Sigmoid colon (tissue), 6 donors: ENCODE measurements at regions not wholly inside any gene's neighbourhood (a gene's known extent, or its start where the extent isn't known, plus 50 kb on each side); places are given as distances from the start of the nearest gene placed in this dataset.

Experiments used
- DNase-seq: peaks from one replicate; pipeline ENCODE4 v3.0.0-alpha.2; 2019
- H3K27ac ChIP-seq, 4 donors: fragments of 200-600 bp; sonication (generic); one replicate each; pipeline ENCODE4 v1.5.1; 2016 to 2019; ENCODE audit warnings: mild to moderate bottlenecking in 1 of 4
- H3K27me3 ChIP-seq, 3 donors: fragments of 200-600 bp; sonication (generic); one replicate each; pipeline ENCODE4 v1.5.1; 2019; ENCODE audit warnings: mild to moderate bottlenecking in 1 of 3
- H3K36me3 ChIP-seq, 4 donors: fragments of 200-600 bp; sonication (generic); one replicate each; pipeline ENCODE4 v1.5.1; 2016 to 2019
- H3K4me1 ChIP-seq, 4 donors: fragments of 200-600 bp; sonication (generic); one replicate each; pipeline ENCODE4 v1.5.1; 2017 to 2019
- H3K4me3 ChIP-seq, 4 donors: fragments of 200-600 bp; sonication (generic); one replicate each; pipeline ENCODE4 v1.5.1; 2017 to 2019; ENCODE audit warnings: mild to moderate bottlenecking in 2 of 4, moderate library complexity in 1 of 4
- H3K9me3 ChIP-seq, 4 donors: fragments of 200-600 bp in 3 of 4; sonication (generic) in 3 of 4; one replicate each; pipeline versions ENCODE4 v1.5.1 to v1.6.1; 2013 to 2019
- EP300 ChIP-seq, 4 donors: sonication (generic); formaldehyde crosslinking; IDR thresholded peaks; one replicate each; pipeline ENCODE4 v1.6.1; 2017; ENCODE audit warnings: antibody characterized with exemption in 4 of 4
- POLR2A ChIP-seq, 2 donors: fragments of 450-650 bp; IDR thresholded peaks; one replicate each; pipeline ENCODE4 v1.6.1; 2016; ENCODE audit warnings: antibody characterized with exemption in 2 of 2, mild to moderate bottlenecking in 2 of 2, moderate library complexity in 2 of 2
- POLR2AphosphoS5 ChIP-seq, 4 donors: sonication (generic); formaldehyde crosslinking; IDR thresholded peaks; one replicate each; pipeline ENCODE4 v1.6.1; 2017; ENCODE audit warnings: antibody characterized with exemption in 4 of 4
- WGBS, 2 donors: extraction: QIAGEN DNeasy Blood & Tissue Kit; methylation state at CpG; one replicate each; pipeline ENCODE4 v1.1.7; 2013; 5-methylcytosine and 5-hydroxymethylcytosine counted together
- intact Hi-C: fragments of 100-400 bp; cut with DNase I; formaldehyde crosslinking; loops from one replicate; pipeline ENCODE4 v1.15.1; 2023
- TF ChIP-seq, protein P1 (sequence below), 4 experiments: fragments of 450-650 bp in 3 of 4; fragments of 200-600 bp in 1 of 4; IDR thresholded peaks; one replicate each; pipeline ENCODE4 v1.5.1; 2016 to 2019; ENCODE audit warnings: antibody characterized with exemption in 4 of 4, mild to moderate bottlenecking in 3 of 4, moderate library complexity in 2 of 4
- donor health status: healthy with polysubstance abuse.
- donor health status: healthy.

DNA sequence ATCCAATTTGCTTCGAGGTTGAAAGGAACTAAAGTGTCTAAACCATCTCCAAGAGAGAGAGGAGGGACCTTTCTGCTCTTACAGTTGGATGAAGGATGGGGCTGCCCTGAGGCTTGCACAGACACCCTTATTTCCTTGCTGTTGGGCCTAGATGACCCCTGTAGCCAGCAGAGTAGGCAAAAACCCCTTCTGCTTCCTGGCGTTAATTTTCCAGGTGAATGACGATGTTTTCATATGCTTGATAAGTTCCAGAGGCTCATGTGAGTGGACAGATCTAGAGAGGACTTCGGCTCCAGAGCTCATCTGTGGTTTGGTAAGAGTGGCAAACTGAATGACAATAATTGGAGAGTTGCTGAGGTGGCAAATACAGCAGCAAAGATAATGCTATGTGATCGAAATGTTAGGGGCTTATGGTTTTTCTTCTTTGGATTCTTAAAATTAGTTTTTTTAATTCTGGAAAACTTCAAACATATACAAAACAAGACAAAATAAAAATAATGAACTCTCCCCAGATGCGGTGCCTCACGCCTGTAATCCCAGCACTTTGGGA lies 98.6 kb upstream of the MAP4K3 start:
- Histone ChIP-seq H3K4me1 (no peaks in the 10 kb centered on the region), H3K27ac (no peak overlapping the region), H3K27me3 (no peaks in the 10 kb centered on the region), H3K36me3 (no peaks in the 10 kb centered on the region), H3K9me3 (no peaks in the 10 kb centered on the region), H3K4me3 (no peak overlapping the region)
- TF ChIP-seq POLR2AphosphoS5 (IDR thresholded peaks at IDR 0.05) (no peak), EP300 (IDR thresholded peaks at IDR 0.05) (no peak), POLR2A (IDR thresholded peaks at IDR 0.05) (no peak)
- TF ChIP-seq, protein P1, sequence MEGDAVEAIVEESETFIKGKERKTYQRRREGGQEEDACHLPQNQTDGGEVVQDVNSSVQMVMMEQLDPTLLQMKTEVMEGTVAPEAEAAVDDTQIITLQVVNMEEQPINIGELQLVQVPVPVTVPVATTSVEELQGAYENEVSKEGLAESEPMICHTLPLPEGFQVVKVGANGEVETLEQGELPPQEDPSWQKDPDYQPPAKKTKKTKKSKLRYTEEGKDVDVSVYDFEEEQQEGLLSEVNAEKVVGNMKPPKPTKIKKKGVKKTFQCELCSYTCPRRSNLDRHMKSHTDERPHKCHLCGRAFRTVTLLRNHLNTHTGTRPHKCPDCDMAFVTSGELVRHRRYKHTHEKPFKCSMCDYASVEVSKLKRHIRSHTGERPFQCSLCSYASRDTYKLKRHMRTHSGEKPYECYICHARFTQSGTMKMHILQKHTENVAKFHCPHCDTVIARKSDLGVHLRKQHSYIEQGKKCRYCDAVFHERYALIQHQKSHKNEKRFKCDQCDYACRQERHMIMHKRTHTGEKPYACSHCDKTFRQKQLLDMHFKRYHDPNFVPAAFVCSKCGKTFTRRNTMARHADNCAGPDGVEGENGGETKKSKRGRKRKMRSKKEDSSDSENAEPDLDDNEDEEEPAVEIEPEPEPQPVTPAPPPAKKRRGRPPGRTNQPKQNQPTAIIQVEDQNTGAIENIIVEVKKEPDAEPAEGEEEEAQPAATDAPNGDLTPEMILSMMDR (IDR thresholded peaks at IDR 0.05): no peak
- DNase-seq: no peak
- intact Hi-C loops: no loop called here
- 90 to 92% methylated on average over 7 of the region's 7 CpGs for WGBS, 2 donors

DNA sequence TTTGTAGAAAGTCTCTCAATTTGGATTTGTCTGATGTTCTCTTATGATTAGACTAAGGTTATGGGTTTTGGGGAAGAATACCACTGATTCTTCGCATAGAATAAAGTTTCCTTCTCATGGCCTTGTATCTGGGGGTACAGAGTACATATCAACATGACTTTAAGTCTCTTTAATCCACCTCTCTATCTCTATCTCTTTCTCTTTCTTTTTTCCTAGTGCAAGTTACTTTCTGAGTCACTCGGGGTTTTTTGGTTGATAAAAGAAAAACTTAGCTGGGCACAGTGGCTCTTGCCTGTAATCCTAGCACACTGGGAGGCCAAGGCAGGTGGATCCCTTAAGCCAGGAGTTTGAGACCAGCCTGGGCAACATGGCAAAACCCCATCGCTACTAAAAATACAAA lies 100.1 kb upstream of the MAP4K3 start:
- TF ChIP-seq POLR2A (IDR thresholded peaks at IDR 0.05) (no peak), POLR2AphosphoS5 (IDR thresholded peaks at IDR 0.05) (no peak), EP300 (IDR thresholded peaks at IDR 0.05) (no peak)
- TF ChIP-seq, protein P1 (IDR thresholded peaks at IDR 0.05): no peak
- DNase-seq: no peak
- no peak overlapping the region for H3K27ac ChIP-seq

DNA sequence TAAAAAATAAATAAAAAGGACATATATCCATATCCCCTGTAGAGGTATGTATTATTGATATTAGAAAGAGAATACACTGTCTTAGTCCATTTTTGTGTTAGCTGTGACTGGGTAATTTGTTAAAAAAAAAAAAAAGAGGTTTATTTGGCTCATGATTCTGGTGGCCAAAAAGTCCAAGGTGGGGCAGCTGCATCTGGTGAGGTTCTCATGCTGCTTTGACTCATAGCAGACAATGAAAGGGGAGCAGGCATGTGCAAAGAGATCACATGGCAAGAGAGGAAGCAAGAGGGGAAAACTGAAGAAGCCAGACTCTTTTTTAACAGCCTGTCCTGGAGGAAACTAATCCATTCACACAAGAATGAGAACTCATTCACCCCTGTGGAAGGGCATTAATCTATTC lies 101.6 kb upstream of the MAP4K3 start:
- Histone ChIP-seq H3K4me3 (no peak overlapping the region), H3K27me3 (no peaks in the 10 kb centered on the region), H3K27ac (no peak overlapping the region), H3K36me3 (no peaks in the 10 kb centered on the region), H3K9me3 (no peaks in the 10 kb centered on the region), H3K4me1 (no peaks in the 10 kb centered on the region)
- no peak for DNase-seq
- no peak for TF ChIP-seq POLR2AphosphoS5 (IDR thresholded peaks at IDR 0.05)
- no peak for TF ChIP-seq EP300 (IDR thresholded peaks at IDR 0.05)
- TF ChIP-seq, protein P1 (IDR thresholded peaks at IDR 0.05): no peak
- no peak for TF ChIP-seq POLR2A (IDR thresholded peaks at IDR 0.05)
- intact Hi-C loops: no loop called here

More for the DNA sequence above, 100.1 kb upstream of the MAP4K3 start:
- Histone ChIP-seq H3K4me1 (no peaks in the 10 kb centered on the region), H3K27me3 (no peaks in the 10 kb centered on the region), H3K9me3 (no peaks in the 10 kb centered on the region), H3K4me3 (no peak overlapping the region), H3K36me3 (no peaks in the 10 kb centered on the region)
- intact Hi-C loops: no loop called here
- WGBS, 2 donors: 91 to 95% methylated on average over 3 of the region's 3 CpGs

DNA sequence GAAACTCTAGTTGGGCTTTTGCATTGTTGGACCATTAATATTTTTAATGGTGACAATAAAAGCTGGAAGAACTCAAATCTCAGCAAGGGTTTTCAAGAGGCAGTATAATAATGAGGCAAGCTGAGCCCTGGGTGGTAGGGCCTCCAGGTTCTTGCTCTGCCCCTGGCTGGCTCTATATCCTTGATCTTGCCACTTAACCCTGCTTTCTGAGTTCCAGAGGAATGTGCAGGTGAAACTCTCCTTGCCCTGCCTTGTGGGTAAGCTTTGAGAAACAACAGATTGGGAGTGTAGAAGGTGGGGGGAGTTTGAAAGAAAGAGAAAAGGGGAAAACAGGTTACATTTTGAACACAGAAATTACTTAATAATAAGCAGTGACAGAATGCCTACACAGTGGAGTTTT lies 103.3 kb upstream of the MAP4K3 start:
- Histone ChIP-seq H3K4me3 (no peak overlapping the region), H3K9me3 (no peaks in the 10 kb centered on the region), H3K4me1 (no peaks in the 10 kb centered on the region), H3K27me3 (no peaks in the 10 kb centered on the region), H3K36me3 (no peaks in the 10 kb centered on the region), H3K27ac (no peak overlapping the region)
- intact Hi-C loops: no loop called here
- TF ChIP-seq, protein P1 (IDR thresholded peaks at IDR 0.05): no peak
- no peak for TF ChIP-seq POLR2A (IDR thresholded peaks at IDR 0.05)
- TF ChIP-seq EP300 (IDR thresholded peaks at IDR 0.05): no peak
- no peak for TF ChIP-seq POLR2AphosphoS5 (IDR thresholded peaks at IDR 0.05)
- no peak for DNase-seq
